Endodermal cell (in vitro differentiated cells): ENCODE measurements at regions not wholly inside any gene's neighbourhood (a gene's known extent, or its start where the extent isn't known, plus 50 kb on each side); places are given as distances from the start of the nearest gene placed in this dataset.

Experiments used
- DNase-seq: peaks from one replicate; pipeline ENCODE4 v3.0.0-alpha.2; 2017
- H3K27ac ChIP-seq: 2 replicates; pipeline ENCODE4 v1.5.1; 2013; ENCODE audit warnings: mild to moderate bottlenecking, low read depth, low read length, moderate library complexity
- H3K27me3 ChIP-seq: 2 replicates; pipeline ENCODE4 v1.6.1; 2013; ENCODE audit warnings: mild to moderate bottlenecking, low read length, moderate library complexity; ENCODE audit not compliant: insufficient read depth, control insufficient read depth, poor library complexity, severe bottlenecking
- H3K36me3 ChIP-seq: 2 replicates; pipeline ENCODE4 v1.7.0; 2013; ENCODE audit warnings: mild to moderate bottlenecking, low read length, moderate library complexity; ENCODE audit not compliant: control insufficient read depth, insufficient read depth
- H3K4me1 ChIP-seq: one replicate; pipeline ENCODE4 v1.7.0; 2013; ENCODE audit warnings: low read length; ENCODE audit not compliant: control insufficient read depth, insufficient read depth
- H3K4me3 ChIP-seq: 2 replicates; pipeline ENCODE4 v1.5.1; 2013; ENCODE audit warnings: mild to moderate bottlenecking, low read length, moderate library complexity
- H3K9ac ChIP-seq: 2 replicates; pipeline ENCODE4 v1.6.1; 2013; ENCODE audit warnings: mild to moderate bottlenecking, low read length, moderate library complexity; ENCODE audit not compliant: poor library complexity, severe bottlenecking; ENCODE audit errors: extremely low read depth
- H3K9me3 ChIP-seq: 2 replicates; pipeline ENCODE4 v1.6.1; 2013; ENCODE audit warnings: mild to moderate bottlenecking, low read length, moderate library complexity; ENCODE audit not compliant: control insufficient read depth
- H3K27ac Mint-ChIP-seq: 2 replicates; pipeline ENCODE4 v1.8.0; 2020; ENCODE audit warnings: mixed read lengths
- H3K27me3 Mint-ChIP-seq: 2 replicates; pipeline ENCODE4 v1.8.0; 2021; ENCODE audit warnings: mild to moderate bottlenecking, mixed read lengths; ENCODE audit not compliant: insufficient read depth
- H3K36me3 Mint-ChIP-seq: 2 replicates; pipeline ENCODE4 v1.8.0; 2020; ENCODE audit warnings: low read depth, mixed read lengths
- H3K4me1 Mint-ChIP-seq: 2 replicates; pipeline ENCODE4 v1.8.0; 2020; ENCODE audit warnings: mixed read lengths
- H3K4me3 Mint-ChIP-seq: 2 replicates; pipeline ENCODE4 v1.8.0; 2020; ENCODE audit warnings: mild to moderate bottlenecking, moderate library complexity, mixed read lengths
- H3K9me3 Mint-ChIP-seq: 2 replicates; pipeline ENCODE4 v1.8.0; 2020; ENCODE audit warnings: mild to moderate bottlenecking, mixed read lengths
- WGBS, 2 experiments: methylation state at CpG; one replicate each; pipeline versions ENCODE4 v1.1.5 to v1.1.7; 2013; ENCODE audit warnings: missing lambda C conversion rate in 2 of 2, mixed read lengths in 1 of 2; ENCODE audit not compliant: insufficient coverage in 1 of 2, insufficient read length in 1 of 2; 5-methylcytosine and 5-hydroxymethylcytosine counted together
- TF ChIP-seq, protein P1 (sequence below): fragments of 200-600 bp; sonication (generic); conservative IDR thresholded peaks from 2 replicates; pipeline ENCODE4 v1.5.0; 2021; ENCODE audit warnings: antibody characterized with exemption, mild to moderate bottlenecking

DNA sequence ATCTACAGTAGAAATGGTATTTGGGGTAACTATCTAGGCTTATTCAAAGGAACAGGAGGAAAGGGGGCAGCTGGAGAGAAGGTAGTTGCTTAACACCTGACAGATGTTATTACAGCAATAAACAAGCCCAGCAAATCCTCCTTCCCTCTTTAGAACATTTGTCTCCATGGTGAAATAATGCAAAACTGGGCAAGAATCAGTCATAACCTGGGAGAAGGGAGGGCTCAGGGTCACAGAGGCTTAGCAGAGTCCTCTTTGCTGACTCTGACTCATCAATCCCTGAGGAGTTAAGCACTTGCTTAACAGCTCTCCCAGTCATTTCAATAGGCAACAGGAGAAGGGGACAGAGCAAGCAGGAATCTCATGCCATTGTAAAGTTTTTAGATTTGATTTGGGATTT lies 230.3 kb downstream of the IBTK start:
- H3K9me3 Mint-ChIP-seq, result no peaks in the 10 kb centered on the region
- H3K27ac Mint-ChIP-seq, result peak overlapping the region; percentile 46

DNA sequence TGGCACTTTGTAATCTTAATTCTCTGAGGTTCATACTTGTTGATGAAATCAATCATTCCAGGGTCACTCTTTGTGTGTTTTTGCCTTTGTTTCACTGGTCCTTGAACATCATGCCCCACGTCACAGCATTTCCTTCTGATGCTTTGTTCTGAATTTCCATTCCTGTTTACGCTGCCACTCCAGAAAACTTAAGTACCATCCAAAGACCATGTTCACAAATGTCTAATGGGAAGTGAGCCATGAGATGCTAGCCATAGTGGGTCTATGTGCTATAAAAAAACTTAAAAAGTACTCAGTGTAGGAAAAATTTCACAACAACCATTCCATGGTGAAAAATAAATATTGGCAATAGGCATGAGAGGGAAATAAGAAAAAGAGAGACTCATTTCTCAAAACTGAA lies 232.0 kb downstream of the IBTK start:
- H3K27me3 ChIP-seq, result no peaks in the 10 kb centered on the region
- H3K36me3 ChIP-seq, result no peaks in the 10 kb centered on the region
- Mint-ChIP-seq H3K27me3 (no peaks in the 10 kb centered on the region), H3K27ac (no peak overlapping the region), H3K9me3 (peaks cover 5% of the 10 kb centered on the region), H3K36me3 (no peaks in the 10 kb centered on the region), H3K4me1 (peaks cover 4% of the 10 kb centered on the region), H3K4me3 (no peak overlapping the region)
- no peaks in the 10 kb centered on the region for H3K9me3 ChIP-seq
- no peak overlapping the region for H3K27ac ChIP-seq
- WGBS, 2 experiments, result 75% methylated on average over 2 of the region's 2 CpGs; no CpG with 5 or more reads in 1 of the 2 experiments
- DNase-seq, result no peak
- H3K9ac ChIP-seq, result no peak overlapping the region
- H3K4me3 ChIP-seq, result no peak overlapping the region
- TF ChIP-seq, protein P1, sequence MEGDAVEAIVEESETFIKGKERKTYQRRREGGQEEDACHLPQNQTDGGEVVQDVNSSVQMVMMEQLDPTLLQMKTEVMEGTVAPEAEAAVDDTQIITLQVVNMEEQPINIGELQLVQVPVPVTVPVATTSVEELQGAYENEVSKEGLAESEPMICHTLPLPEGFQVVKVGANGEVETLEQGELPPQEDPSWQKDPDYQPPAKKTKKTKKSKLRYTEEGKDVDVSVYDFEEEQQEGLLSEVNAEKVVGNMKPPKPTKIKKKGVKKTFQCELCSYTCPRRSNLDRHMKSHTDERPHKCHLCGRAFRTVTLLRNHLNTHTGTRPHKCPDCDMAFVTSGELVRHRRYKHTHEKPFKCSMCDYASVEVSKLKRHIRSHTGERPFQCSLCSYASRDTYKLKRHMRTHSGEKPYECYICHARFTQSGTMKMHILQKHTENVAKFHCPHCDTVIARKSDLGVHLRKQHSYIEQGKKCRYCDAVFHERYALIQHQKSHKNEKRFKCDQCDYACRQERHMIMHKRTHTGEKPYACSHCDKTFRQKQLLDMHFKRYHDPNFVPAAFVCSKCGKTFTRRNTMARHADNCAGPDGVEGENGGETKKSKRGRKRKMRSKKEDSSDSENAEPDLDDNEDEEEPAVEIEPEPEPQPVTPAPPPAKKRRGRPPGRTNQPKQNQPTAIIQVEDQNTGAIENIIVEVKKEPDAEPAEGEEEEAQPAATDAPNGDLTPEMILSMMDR, result no peak
- no peaks in the 10 kb centered on the region for H3K4me1 ChIP-seq

More for the DNA sequence above, 230.3 kb downstream of the IBTK start:
- Mint-ChIP-seq H3K36me3 (no peaks in the 10 kb centered on the region), H3K4me3 (no peak overlapping the region), H3K27me3 (no peaks in the 10 kb centered on the region), H3K4me1 (peaks cover 4% of the 10 kb centered on the region)
- TF ChIP-seq, protein P1, result no peak
- Histone ChIP-seq H3K4me3 (no peak overlapping the region), H3K36me3 (no peaks in the 10 kb centered on the region), H3K27ac (no peak overlapping the region), H3K9ac (no peak overlapping the region), H3K9me3 (no peaks in the 10 kb centered on the region), H3K4me1 (no peaks in the 10 kb centered on the region), H3K27me3 (no peaks in the 10 kb centered on the region)
- DNase-seq, result peak; percentile 66

DNA sequence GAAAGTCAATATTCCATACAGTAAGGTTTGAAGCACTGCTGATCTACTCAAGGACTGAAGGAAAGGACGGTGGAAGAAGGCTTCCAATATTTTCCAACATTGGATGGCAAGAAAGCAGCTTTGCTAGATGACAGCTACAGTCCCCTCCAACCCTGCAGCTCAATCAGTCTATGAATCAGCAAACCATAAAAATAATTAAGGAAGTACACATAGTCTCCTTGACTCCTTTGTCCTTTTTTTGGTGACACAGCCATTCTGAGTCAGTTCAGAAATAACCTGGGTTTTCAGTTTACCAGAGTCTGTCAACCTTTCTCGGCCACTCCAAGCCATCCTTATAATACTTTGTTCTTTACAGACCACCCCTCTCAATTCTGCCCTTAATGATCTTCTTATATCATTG lies 232.5 kb downstream of the IBTK start:
- no peak overlapping the region for H3K27ac Mint-ChIP-seq
- Histone ChIP-seq H3K27me3 (no peaks in the 10 kb centered on the region), H3K27ac (no peak overlapping the region), H3K9me3 (peaks cover under 1% of the 10 kb centered on the region), H3K4me3 (no peak overlapping the region), H3K9ac (no peak overlapping the region), H3K36me3 (no peaks in the 10 kb centered on the region), H3K4me1 (no peaks in the 10 kb centered on the region)
- no peaks in the 10 kb centered on the region for H3K27me3 Mint-ChIP-seq
- TF ChIP-seq, protein P1, result no peak
- H3K36me3 Mint-ChIP-seq, result no peaks in the 10 kb centered on the region
- H3K9me3 Mint-ChIP-seq, result peaks cover 10% of the 10 kb centered on the region
- WGBS, 2 experiments, result 91 to 94% methylated on average over 2 of the region's 2 CpGs
- no peak overlapping the region for H3K4me3 Mint-ChIP-seq
- peaks cover 4% of the 10 kb centered on the region for H3K4me1 Mint-ChIP-seq
- DNase-seq, result no peak
